GM21447 (cell line): ENCODE measurements at regions not wholly inside any gene's neighbourhood (a gene's known extent, or its start where the extent isn't known, plus 50 kb on each side); places are given as distances from the start of the nearest gene placed in this dataset.
"Not testable (repeated sequence)": the region's sequence is repeated elsewhere in the genome, so short reads cannot be mapped to it uniquely, and the experiment has no call there.

Experiments used
- ATAC-seq: cut with Tn5 transposase; IDR thresholded peaks from one replicate; pipeline ENCODE4 v1.9.1; 2021; ENCODE audit not compliant: unreplicated experiment

- no peak for ATAC-seq
These were observed 206.9 kb downstream of the RPL10L start for GRCh38 chr14:46444666-46445065.

DNA sequence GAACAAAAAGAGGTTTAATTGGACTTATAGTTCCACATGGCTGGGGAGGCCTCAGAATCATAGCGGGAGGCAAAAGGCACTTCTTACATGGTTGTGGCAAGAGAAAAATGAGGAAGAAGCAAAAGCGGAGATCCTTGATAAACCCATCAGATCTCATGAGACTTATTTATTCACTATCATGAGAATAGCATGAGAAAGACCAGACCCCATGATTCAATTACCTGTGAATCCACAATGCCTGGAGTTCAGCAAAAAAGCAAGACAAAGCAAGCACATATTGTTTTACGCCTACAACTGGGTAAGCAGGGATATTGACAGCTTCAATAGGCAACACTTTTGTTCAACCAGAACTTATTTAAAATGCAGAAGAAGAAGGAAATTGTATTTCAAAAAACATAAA, 218.2 kb downstream of the RPL10L start:
- ATAC-seq, result no peak

DNA sequence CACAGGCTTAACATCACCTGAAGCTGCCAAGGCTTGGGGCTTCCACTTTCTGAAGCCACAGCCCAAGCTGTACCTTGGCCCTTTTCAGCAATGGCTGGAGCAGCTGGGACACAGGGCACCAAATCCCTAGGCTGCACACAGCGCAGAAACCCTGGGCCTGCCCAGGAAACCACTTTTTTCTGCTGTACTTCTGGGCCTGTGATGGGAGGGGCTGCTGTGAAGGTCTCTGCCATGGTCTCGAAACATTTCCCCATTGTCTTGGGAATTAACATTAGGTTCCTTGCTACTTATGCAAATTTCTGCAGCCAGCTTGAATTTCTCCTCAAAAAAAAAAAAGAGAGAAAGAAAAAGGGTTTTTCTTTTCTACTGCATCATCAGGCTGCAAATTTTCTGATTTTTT, 219.1 kb downstream of the RPL10L start:
- ATAC-seq, result no peak

GRCh38 chr14:46417066-46417465, 234.5 kb downstream of the RPL10L start:
- no peak for ATAC-seq

- ATAC-seq, result no peak
These were observed 246.4 kb downstream of the RPL10L start for GRCh38 chr14:46404865-46405811.

DNA sequence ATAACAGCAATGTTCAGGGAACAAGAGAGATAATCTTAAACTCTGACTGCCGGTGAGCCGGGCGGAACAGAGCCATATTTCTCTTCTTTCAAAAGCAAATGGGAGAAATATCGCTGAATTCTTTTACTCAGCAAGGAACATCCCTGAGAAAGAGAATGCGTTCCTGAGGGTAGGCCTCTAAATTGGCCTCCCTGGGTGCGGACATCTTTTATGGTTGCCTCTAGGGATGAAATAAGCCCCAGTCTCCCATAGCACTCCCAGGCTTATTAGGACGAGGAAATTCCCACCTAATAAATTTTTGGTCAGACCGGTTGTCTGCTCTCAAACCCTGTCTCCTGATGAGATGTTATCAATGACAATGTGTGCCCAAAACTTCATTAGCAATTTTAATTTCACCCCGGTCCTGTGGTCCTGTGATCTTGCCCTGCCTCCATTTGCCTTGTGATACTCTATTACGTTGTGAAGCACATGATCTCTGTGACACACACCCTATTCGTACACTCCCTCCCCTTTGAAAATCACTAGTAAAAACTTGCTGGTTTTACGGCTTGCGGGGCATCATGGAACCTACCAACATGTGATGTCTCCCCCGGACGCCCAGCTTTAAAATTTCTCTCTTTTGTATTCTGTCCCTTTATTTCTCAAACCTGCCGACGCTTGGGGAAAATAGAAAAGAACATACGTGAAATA, 249.4 kb downstream of the RPL10L start:
- ATAC-seq, result not testable (repeated sequence)

DNA sequence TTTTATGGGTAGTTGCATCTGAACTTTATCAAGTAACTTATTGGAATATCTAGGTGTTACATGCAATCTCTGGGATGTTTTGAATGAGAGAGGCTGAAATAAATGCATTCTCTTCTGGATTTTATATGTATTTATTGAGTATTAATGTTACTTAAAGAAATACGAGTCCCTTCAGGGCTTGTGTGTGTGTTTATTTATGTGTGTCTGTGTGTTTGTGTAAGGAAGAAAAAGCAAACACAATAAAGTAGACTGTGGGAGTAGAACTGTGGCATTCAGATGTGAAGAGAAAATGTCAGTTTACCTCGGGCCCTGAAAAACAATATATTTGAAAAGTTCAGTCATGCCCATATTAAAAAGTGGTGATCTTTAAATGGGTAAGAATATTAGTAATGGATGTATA, 250.5 kb downstream of the RPL10L start:
- no peak for ATAC-seq

DNA sequence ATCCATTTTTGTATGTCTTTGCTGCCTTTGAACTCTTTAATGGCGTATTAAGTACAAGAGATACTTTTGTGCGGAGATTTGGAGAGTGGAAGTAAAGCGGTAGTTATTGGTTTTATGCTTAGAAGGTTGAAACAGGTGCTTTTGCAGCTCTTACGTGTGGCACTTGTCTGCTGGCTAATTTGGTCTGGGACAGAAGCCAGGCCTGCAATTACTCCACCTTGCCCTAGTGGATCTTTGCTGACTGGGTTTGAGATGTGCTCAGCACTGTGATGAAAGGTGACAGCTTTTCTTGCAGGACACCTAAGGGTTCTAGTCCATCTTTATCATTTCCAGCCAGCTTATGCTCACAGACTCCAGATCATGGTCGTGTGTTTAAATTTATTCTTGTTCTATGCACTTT, 252.5 kb downstream of the RPL10L start:
- ATAC-seq, result no peak

DNA sequence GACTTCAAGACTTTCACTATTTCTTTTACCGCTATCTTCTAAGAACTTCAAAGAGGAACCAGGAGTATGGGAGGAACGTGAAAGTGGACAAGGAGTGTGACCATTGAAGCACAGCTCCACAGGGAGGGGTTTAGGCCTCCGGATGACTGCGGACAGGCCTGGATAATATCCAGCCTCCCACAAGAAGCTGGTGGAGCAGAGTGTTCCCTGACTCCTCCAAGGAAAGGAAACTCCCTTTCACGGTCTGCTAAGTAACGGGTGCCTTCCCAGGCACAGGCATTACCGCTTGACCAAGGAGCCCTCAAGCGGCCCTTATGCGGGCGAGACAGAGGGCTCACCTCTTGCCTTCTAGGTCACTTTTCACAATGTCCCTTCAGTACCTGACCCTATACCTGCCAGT, 267.0 kb downstream of the RPL10L start:
- ATAC-seq, result no peak

- no peak for ATAC-seq
These were observed 269.9 kb downstream of the RPL10L start for GRCh38 chr14:46381674-46382073.

DNA sequence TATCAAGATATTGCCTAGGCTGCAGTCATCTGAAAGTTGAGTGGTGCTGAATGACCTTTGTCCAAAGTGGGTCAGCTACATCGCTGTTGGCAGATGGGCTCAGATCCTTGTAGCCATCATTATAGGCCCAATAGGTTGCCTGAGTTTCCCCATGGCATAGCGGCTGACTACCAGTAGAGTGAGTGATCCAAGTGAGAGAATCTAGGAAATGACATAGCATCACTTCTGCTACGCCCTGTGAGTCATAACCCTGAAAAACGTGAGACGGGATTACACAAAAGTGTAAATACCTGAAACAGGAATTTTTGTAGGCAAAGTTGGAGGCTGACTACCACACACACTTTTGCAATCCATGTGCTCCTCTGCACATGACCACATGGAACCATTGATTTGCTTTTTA, 273.3 kb downstream of the RPL10L start:
- ATAC-seq, result no peak

- ATAC-seq, result no peak
These were observed 274.3 kb downstream of the RPL10L start for GRCh38 chr14:46377305-46377704.

DNA sequence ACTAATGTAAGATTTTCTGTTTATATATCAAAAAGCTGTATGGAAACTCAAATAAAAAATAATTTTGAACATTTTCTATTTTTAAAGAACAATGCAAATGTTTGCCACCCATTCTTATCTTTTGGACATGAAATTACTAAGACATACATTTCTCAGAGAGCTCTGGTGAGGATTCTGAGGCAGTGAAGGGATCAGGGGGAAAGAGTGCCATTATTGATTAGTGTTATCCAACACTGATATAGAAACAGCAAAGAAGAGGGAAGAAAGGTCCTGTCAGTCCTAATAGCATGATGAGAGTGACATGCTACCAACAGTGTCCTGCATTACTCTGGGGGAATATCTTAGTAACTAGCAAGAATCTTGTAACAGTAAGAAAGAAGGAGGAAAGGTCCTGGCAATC, 282.2 kb downstream of the RPL10L start:
- ATAC-seq, result no peak

DNA sequence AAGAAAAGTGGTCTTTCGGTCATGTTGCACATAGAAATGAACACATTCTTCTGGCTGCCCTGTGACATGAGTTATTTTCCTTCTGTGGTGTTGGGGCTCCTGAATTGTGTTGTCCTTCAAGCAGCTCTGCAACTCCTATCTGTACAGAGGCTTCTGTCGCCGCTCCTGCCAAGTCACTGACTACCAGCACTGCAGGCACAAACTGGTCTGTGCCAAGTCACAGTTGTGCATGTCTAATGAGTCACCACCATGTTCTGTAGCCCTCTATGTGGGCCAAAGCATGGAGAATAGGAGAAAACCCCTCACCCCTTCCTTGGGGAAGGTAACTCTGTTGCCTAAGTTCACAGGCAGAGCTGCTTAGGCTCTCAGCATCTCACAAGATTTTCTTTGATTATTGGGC, 283.3 kb downstream of the RPL10L start:
- no peak for ATAC-seq

GRCh38 chr14:46352844-46353243, 298.7 kb downstream of the RPL10L start:
- no peak for ATAC-seq

DNA sequence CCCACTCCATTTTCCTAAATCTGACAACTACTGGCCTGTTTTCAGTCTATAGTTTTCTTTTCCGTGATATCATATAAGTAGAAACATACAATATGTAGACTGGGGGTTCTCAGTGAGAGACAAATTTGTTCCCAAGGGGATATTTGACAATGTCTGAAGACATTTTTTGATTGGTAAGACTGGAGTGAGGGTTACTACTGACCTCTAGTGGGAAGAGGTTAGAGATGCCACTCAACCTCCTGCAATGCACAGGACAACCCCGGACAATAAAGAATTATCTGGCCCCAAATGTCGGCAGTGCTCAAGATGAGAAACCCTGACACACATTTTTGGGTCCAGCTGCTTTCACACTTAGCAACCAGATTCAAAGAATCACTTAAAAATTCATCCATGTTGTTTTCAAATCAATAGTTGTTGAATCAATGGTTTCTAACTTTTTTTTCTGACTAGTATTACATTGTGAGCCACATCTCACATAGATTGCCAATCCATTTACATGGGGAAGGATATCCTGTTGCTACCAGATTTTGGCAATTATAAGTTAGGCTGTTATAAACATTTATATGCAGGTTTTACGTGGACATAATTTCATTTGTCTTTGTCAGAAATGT, 307.1 kb downstream of the RPL10L start:
- ATAC-seq, result no peak

- ATAC-seq, result no peak
These were observed 325.8 kb downstream of the RPL10L start for GRCh38 chr14:46325777-46326176.

GRCh38 chr14:46325157-46325556, 326.4 kb downstream of the RPL10L start:
- ATAC-seq, result no peak

- ATAC-seq, result no peak
These were observed 328.2 kb downstream of the RPL10L start for GRCh38 chr14:46323404-46323762.

GRCh38 chr14:46322730-46323403, 328.7 kb downstream of the RPL10L start:
- ATAC-seq, result no peak

DNA sequence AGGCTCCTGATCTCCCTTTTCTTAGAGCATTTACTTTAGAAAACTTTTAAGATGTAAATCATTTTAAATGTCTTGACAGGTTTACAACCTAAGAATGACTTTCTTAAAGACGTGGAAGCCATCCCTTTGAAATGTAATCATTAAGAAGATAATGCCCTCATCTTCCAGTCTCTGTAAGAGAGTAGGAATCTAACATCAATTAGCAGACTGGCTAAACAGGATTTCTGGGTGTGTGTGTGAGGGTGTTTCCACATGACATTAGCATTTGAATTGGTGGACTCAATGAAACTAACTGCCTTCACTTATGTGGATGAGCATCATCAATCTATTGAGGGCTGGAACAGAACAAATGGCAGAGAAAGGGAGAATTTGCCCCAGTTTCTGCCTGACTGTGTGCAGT, 329.5 kb downstream of the RPL10L start:
- no peak for ATAC-seq
